ENCODE measurements at regions not wholly inside any gene's neighbourhood (a gene's known extent, or its start where the extent isn't known, plus 50 kb on each side); places are given as distances from the start of the nearest gene placed in this dataset.

DNA sequence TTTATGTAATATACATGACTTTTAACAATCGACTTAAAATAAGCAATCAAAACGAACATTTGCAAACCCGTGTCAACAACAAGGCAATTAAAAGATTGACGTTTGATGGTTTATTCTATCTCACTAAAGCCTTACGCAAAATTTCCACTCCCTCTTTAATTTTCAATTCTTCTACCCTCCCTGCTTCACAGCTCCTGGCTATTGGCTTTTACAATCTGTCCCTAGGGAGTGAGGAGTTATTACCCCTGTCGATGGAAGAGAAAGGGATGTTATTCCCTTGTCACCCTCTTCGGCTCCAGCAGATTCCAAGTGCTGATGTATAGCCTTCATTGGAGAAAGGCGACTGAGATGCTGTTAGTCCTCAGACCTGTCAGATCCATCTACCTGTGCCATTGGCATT is 161.3 kb downstream of the ZNF281 start:
- DNase-seq = no peak

DNA sequence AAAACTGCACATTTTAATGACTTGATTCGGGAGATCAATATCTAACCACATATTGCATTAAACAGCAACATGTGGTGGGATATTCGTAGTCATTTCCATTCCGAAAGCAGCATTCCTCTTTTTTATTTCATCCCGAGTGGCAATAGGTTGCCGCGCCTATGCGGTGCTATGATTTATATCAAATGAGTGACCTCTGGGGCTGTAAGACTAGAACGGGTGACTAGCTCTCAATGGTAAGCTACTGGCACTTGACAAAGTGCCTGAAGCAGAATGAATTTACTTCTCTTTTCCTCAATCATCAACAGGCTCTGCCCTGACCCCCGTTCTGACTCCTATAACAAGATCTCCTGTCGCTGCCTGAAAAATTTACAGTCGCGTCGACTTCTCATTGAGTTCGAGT is 162.3 kb downstream of the ZNF281 start:
- DNase-seq = no peak

DNA sequence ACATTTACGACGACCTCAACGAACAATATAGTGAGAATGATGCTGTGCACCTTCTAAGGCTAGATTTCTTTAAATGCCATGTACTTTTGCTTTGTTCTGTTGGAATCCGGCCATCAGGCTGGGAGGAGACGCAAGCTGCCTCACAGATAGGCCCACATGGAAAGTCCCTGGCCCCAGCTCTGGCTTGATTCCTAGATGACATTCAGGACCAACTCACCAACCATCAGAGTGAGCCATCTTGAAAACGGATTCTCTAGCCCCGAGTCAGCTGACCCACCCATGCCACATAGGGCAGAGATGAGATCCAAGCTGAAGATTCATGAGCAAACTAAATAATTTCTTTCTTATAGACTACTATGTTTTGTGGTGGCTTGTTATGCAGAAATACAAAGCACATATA is 164.4 kb downstream of the ZNF281 start:
- DNase-seq = no peak

DNA sequence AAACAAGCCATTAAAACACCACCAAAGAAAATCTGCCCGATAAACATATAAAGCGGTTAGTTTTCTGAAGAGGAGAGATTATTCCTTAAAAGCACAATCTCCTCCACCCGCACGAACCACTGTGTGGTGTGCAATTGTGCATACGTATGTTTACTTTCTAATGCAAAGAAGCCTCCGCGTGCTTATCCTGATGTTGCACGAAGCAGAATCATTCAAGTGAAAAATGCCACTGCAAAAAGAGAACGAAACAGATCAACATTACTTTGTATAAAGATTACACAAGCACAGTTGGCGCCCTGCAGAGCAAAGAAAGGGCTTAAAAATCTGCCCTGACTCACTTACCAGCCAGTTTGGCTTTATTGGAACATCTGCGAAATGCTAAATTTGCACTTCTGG is 166.8 kb downstream of the ZNF281 start:
- DNase-seq = no peak

DNA sequence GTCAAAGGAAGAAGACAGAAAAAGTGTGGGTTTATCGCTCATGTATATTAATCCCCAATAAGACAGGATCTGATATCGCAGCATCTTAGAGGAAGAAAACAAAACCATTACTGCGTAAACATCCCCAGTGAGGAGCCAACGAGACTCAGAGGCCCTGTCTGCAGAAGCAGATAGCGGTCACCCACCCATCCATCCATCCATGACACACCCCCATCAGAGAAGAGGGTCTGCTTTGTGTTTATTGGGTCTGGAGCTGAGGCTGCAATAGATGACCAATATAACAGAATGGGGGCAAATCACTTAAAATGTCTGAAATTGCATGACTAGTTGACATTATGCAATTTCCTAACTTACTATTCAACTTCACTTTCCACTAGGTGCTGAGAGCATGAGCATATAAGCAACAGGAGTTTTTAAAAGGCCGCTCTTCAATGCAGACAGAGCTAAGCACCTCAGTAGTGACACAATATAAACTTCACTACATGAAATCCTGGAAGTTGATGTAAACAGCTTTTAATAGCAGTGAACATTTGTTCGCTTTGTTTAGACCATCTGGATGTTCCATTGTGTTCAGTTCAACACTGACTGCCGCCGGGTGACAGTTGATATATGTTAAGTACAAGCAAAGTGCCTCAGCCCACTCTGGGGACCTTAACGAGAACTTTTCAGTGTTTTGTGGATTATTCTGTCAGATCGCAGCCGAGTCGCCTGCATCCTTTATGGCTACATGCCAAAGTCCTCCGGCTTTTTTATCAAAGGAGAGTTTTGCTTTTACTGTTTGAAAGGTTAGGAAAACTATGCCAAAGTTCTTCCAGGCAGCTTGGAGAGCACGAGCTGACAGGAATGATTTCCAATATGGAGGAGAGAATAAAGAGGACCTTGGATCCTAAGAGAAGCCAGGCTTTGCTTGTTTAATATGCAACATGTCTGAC is 167.5 kb downstream of the ZNF281 start:
- no peak for DNase-seq

DNA sequence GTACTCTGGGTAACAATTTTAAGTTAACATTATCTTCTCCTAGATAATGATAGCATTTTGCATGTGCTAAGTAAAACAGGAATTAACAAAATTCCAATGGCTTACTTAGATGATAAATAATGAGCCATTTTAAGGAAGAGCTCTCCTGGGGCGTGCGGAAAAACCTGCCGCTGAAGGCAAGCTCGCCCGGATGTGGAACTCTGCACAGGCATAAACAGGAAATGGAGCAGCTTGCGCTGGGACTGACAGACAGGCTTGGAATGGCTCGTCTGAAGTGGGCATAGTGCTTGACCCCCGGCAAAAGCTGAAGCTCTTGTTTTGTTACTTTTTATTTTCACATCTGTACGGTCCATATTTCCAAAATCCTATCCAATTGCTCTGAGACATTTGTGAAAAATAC is 169.2 kb downstream of the ZNF281 start:
- no peak for DNase-seq

DNA sequence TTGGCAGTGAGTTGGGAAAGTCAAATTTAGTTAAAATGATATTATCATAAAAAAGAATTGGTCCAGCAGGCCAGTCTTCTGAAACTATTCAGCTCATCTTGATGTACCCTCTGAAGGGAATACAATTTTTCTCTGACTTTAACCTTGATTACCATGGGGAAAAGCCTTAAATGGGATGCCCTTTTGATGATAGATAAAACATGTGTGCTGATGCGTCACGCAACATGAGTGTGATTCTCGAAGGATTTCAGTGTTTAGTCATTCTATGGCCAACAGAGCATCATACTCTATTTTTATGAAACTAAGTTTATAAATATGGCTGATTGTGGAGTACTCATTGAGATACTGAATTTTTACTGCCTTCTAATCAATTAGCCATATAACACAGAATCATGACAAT is 171.5 kb downstream of the ZNF281 start:
- DNase-seq = no peak

DNA sequence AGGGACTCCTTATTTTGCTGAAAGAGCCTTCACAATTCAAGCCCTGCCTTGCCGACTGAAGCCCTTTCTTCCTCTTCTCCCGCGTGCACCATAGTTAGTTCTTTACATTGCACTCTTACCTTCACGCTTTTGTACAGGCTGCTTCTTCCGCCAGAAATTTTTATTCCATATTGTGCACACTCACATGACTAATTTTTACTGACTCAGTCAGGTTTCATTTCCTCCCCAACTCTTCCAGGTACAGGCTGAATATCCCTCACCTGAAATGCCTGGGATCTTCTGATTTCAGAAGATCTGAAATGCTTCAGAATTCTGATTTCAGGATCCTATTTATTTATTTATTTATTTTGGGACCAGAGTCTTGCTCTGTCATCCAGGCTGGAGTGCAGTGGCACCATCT is 172.8 kb downstream of the ZNF281 start:
- no peak for DNase-seq

DNA sequence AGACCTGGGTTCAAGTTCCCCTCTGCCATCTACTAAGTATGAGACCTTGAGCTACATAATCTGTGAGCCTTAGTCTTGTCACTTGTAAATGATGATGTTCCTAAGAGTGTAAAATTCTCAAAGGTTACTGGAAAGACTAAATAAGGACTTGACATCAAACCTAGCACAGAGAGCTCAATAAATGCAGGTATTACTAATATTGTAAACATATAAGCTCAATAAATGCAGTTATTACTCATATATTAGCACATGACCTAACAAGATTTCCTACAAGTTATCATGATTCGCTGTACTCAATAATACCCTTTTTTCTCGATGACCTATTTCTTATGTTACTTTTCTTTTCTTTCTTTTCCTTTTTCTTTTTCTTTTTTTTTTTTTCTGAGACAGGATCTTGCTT is 174.9 kb downstream of the ZNF281 start:
- no peak for DNase-seq

DNA sequence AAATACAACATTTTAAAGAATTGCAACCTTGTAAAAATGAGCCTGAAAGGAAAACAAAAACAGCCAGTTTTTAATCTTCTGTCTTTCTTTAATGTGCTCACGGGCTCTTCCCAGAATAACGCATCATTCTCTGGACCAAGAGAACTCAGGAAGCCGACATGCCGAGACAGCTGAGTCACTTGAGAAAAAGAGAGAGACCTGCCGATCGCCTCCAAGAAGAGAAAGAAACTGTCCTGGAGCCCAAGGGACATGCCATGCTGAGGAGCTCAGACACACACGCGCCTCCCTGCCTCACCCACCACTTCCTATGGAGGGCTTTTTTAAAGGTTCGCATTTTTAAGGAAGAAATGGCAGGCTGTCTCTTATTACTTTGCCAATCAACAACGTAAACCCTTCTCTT is 176.4 kb downstream of the ZNF281 start:
- no peak for DNase-seq

DNA sequence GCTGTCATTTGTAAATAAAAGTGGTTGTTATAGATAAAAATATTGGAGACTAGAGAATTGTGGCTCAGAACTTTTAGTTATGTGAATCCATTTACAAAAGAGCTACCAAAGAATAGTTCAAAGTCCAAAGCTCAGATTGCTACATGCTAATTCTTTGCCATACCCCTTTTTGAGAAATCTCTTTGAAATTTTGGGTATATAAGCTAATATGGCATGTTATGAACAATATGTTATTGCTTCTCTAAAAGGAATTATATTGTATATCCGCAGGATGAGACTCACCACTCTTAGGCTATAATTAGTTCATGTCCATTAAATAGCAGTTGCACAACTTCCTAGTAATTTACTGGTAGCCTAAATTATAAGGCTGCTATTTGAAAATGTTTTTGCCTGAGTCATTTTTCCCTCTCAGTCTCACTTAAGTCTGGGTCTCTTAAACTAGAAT is 178.0 kb downstream of the ZNF281 start:
- DNase-seq = no peak

DNA sequence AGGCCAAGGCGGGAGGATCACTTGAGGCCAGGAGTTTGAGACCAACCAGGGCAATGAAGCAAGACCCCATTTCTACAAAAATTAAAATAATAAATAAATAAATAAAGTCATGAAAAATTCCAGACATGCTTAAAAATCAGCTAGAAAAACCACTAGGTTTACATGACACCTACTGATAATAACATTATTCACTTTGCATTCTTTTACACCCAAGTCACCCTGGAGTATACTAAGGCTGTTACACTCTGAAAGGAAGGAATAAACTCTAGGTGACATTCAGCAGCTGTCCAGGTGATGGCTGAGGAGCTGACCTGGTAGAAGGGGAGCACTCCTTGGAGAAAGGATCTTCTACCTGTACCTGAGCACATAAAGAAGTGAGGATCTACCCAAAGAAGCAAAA is 179.2 kb downstream of the ZNF281 start:
- DNase-seq = no peak

DNA sequence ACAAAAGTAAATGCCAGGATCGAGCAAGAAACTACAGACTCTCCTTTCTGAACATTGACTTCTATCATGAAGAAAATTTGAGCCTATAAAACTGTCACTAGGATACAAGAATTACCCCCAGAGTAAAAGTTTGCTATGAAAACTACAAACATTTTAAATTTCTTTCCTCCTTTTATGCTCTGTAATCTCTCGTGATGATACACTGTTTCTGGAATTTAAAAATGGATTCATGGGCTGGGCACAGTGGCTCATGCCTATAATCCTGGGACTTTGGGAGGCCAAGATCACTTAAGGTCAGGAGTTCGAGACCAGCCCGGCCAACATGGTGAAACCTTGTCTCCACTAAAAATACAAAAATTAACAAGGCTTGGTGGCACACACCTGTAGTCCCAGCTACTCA is 181.3 kb downstream of the ZNF281 start:
- DNase-seq = no peak

DNA sequence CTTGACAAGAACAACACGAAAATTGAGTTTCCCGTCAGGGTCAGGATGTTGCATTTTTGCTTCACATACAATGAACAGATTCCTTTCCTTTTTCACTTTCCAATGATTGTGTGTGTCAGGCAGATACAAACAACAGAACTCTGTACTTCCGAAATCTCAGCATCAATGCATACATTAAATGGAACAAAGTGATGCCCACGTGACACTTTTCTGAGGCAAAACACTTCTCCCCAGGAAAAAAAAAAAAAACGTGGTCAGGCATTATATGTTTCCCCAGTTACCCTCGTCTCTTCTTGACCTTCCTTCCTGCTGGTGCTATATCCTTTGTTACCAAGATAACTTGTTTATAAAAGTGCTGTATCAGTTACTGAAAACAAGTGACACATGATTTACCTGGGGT is 181.8 kb downstream of the ZNF281 start:
- DNase-seq = no peak

All from CD4-positive, alpha-beta T cell treated with Interleukin-17A for 1 hour (primary cell).